Activated naive CD8-positive, alpha-beta T cell (primary cell): ENCODE measurements at regions not wholly inside any gene's neighbourhood (a gene's known extent, or its start where the extent isn't known, plus 50 kb on each side); places are given as distances from the start of the nearest gene placed in this dataset.

Source experiments
- H3K27ac Mint-ChIP-seq: one replicate; pipeline ENCODE4 v1.8.0; 2021; ENCODE audit warnings: mixed read lengths
- H3K27me3 Mint-ChIP-seq: one replicate; pipeline ENCODE4 v1.8.0; 2021; ENCODE audit warnings: mixed read lengths
- H3K36me3 Mint-ChIP-seq: one replicate; pipeline ENCODE4 v1.8.0; 2021; ENCODE audit warnings: mixed read lengths
- H3K4me1 Mint-ChIP-seq: one replicate; pipeline ENCODE4 v1.8.0; 2021; ENCODE audit warnings: low read depth, mixed read lengths
- H3K4me3 Mint-ChIP-seq: one replicate; pipeline ENCODE4 v1.8.0; 2021; ENCODE audit warnings: mild to moderate bottlenecking, mixed read lengths
- H3K9me3 Mint-ChIP-seq: one replicate; pipeline ENCODE4 v1.8.0; 2021; ENCODE audit warnings: low read depth, mixed read lengths

GRCh38 chr15:68508485-68509189 is 70.2 kb upstream of the CORO2B start:
- H3K36me3 Mint-ChIP-seq: no peaks in the 10 kb centered on the region
- peaks cover 6% of the 10 kb centered on the region for H3K9me3 Mint-ChIP-seq
- peaks cover 4% of the 10 kb centered on the region for H3K4me1 Mint-ChIP-seq
- H3K4me3 Mint-ChIP-seq: no peak overlapping the region
- H3K27me3 Mint-ChIP-seq: peaks cover 13% of the 10 kb centered on the region
- H3K27ac Mint-ChIP-seq: no peak overlapping the region

DNA sequence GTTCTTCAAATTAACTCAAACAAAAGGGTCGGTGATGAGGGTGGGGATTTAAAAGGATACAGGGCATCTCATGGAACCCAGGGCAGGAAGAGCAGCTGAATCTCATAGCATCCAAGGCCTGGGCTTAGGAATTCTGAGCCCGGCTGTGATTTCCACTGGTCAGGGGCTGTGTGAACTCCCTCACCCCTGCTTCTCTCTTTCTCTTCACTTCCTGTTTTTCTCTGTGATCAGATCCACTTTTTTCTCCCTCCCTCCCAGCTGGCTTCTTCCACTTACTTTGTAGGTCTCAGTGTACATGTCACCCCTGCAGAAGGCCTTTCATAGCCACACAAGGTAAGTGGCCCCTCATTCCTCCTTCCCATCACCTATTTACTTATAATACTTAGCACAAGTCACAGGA is 68.2 kb upstream of the CORO2B start:
- H3K36me3 Mint-ChIP-seq: no peaks in the 10 kb centered on the region
- H3K27me3 Mint-ChIP-seq: peaks cover 13% of the 10 kb centered on the region
- no peak overlapping the region for H3K4me3 Mint-ChIP-seq
- no peak overlapping the region for H3K27ac Mint-ChIP-seq
- H3K9me3 Mint-ChIP-seq: peaks cover 8% of the 10 kb centered on the region
- H3K4me1 Mint-ChIP-seq: no peaks in the 10 kb centered on the region

GRCh38 chr15:68511073-68511991 is 67.5 kb upstream of the CORO2B start:
- Mint-ChIP-seq H3K4me1 (no peaks in the 10 kb centered on the region), H3K4me3 (no peak overlapping the region), H3K27ac (no peak overlapping the region), H3K36me3 (no peaks in the 10 kb centered on the region), H3K27me3 (peaks cover 13% of the 10 kb centered on the region), H3K9me3 (peaks cover 8% of the 10 kb centered on the region)

DNA sequence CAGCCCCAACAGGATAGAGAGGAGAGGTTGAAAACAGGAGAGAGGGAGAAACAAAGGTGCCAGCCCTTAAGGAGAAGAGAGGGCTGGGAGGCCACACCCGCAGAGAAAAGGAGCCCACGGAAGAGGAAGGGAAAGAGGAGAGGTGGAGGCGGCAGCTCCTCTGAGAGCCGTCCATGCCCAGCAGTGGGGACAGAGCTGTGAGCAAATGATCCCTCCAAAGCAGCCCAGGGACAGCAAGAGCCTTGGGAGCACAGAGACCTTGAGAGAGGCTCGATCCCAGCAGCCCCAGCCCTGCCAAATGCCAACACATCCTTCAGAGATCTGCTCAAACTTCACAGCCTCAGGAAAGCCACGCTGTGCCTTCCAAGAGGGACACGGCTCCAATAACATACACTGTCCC is 66.7 kb upstream of the CORO2B start:
- no peaks in the 10 kb centered on the region for H3K4me1 Mint-ChIP-seq
- H3K4me3 Mint-ChIP-seq: no peak overlapping the region
- peaks cover 8% of the 10 kb centered on the region for H3K9me3 Mint-ChIP-seq
- H3K27ac Mint-ChIP-seq: no peak overlapping the region
- peaks cover 9% of the 10 kb centered on the region for H3K27me3 Mint-ChIP-seq
- no peaks in the 10 kb centered on the region for H3K36me3 Mint-ChIP-seq

DNA sequence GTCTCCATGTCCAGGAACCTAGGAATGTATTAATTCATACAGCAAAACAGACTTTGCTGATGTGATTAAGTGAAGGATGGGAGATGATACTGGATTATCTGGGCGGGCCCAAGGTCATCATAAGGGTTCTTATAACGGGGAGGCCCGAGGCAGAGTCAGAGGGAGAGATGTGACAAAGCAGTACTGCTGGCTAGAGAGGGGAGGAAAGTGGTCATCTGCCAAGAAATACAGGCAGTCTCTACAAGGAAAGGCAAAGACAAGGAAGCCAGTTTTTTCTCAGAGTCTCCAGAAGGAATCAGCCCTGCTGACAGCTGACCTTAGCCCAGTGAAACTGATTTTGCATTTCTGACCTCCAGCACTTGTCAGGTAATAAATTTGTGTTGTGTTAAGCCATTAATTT is 66.2 kb upstream of the CORO2B start:
- H3K9me3 Mint-ChIP-seq: peaks cover 8% of the 10 kb centered on the region
- H3K36me3 Mint-ChIP-seq: no peaks in the 10 kb centered on the region
- no peak overlapping the region for H3K4me3 Mint-ChIP-seq
- H3K27me3 Mint-ChIP-seq: peaks cover 9% of the 10 kb centered on the region
- no peaks in the 10 kb centered on the region for H3K4me1 Mint-ChIP-seq
- no peak overlapping the region for H3K27ac Mint-ChIP-seq

DNA sequence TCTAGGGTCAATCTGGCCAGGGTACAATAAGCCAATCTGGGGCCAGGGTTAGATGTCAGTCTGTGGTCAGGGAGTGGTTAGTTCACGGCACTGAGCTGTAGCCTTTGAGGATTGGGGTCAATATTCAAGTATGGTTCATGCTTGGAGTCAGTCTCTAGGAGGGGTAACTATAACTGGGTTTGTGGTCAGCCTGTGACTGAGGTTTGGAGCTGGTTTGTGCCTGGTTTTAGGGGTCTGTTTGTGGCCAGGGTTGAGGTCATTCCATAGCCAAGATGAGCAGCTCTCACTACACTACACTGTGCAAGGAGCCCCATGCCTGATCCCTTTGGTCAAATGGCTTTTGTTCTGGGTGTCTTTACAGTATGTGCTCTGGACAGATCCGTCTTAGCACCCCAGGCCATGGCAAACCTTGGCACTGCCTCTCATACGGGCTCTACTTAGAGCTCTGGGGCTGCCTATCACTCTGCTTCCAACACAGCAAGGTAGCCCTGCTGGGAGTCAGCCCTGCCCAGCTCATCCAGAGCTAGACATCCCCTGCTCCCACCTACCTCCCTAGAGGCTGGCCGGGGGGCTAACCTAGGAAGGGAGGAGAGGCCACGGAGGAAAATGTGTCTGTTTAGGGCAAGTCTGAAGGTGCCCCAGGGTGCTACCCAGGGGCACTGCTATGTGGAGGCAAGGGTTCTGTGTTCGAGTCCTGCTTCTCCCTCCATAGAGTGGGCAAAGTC is 63.3 kb upstream of the CORO2B start:
- Mint-ChIP-seq H3K4me1 (no peaks in the 10 kb centered on the region), H3K9me3 (peaks cover 8% of the 10 kb centered on the region), H3K27me3 (peaks cover 4% of the 10 kb centered on the region), H3K4me3 (no peak overlapping the region), H3K36me3 (no peaks in the 10 kb centered on the region), H3K27ac (no peak overlapping the region)

- Mint-ChIP-seq H3K36me3 (no peaks in the 10 kb centered on the region), H3K4me3 (no peak overlapping the region), H3K9me3 (peaks cover 8% of the 10 kb centered on the region), H3K27me3 (no peaks in the 10 kb centered on the region), H3K4me1 (no peaks in the 10 kb centered on the region), H3K27ac (no peak overlapping the region)
Measured at GRCh38 chr15:68517285-68517761, 61.5 kb upstream of the CORO2B start.

- H3K4me1 Mint-ChIP-seq: no peaks in the 10 kb centered on the region
- H3K4me3 Mint-ChIP-seq: no peak overlapping the region
- H3K27me3 Mint-ChIP-seq: peaks cover 3% of the 10 kb centered on the region
- H3K9me3 Mint-ChIP-seq: peaks cover 8% of the 10 kb centered on the region
- H3K27ac Mint-ChIP-seq: no peak overlapping the region
- no peaks in the 10 kb centered on the region for H3K36me3 Mint-ChIP-seq
Measured at GRCh38 chr15:68518046-68518445, 60.7 kb upstream of the CORO2B start.

DNA sequence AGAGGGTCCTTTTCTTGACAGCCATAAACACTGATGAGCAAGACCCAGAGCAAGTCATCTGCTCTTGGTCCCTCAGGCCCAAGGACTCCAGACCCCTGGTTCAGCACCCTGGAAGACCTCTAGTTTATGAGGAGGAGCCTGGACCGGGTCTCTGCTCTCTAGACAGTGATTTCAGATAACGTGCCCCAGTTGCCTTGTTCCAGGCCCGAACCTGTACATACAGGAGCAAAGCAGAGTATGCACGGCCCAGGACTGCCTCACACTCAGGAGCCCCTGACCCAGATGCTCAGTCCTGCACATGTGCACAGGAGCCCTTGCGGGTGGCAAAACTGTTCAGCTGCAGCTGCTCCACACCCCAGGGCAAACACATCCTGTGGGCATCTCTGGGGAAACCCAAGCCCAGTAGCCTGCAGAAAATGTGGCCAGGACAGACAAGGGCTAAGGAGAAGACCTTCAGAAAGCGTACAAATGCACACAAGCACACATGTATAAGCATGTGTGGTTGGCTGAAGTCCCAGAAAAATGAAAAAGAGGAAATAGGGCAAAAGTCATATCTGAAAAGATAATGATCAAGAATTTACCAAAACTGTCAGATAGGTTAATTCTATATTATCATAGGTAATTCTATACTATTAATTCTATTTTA is 59.9 kb upstream of the CORO2B start:
- Mint-ChIP-seq H3K9me3 (no peaks in the 10 kb centered on the region), H3K27ac (no peak overlapping the region), H3K36me3 (no peaks in the 10 kb centered on the region), H3K27me3 (peaks cover 7% of the 10 kb centered on the region), H3K4me1 (no peaks in the 10 kb centered on the region), H3K4me3 (no peak overlapping the region)

- Mint-ChIP-seq H3K27me3 (peaks cover 7% of the 10 kb centered on the region), H3K36me3 (no peaks in the 10 kb centered on the region), H3K4me3 (no peak overlapping the region), H3K4me1 (peaks cover 16% of the 10 kb centered on the region), H3K9me3 (no peaks in the 10 kb centered on the region), H3K27ac (no peak overlapping the region)
Measured at GRCh38 chr15:68524753-68525584, 53.8 kb upstream of the CORO2B start.

- H3K36me3 Mint-ChIP-seq: peaks cover 1% of the 10 kb centered on the region
- peaks cover 7% of the 10 kb centered on the region for H3K27me3 Mint-ChIP-seq
- H3K9me3 Mint-ChIP-seq: peaks cover 3% of the 10 kb centered on the region
- H3K4me1 Mint-ChIP-seq: peaks cover 16% of the 10 kb centered on the region
- no peak overlapping the region for H3K27ac Mint-ChIP-seq
- no peak overlapping the region for H3K4me3 Mint-ChIP-seq
Measured at GRCh38 chr15:68525815-68526214, 53.0 kb upstream of the CORO2B start.

- Mint-ChIP-seq H3K27ac (no peak overlapping the region), H3K9me3 (peaks cover 5% of the 10 kb centered on the region), H3K27me3 (peaks cover 7% of the 10 kb centered on the region), H3K4me1 (peaks cover 16% of the 10 kb centered on the region), H3K36me3 (peaks cover 3% of the 10 kb centered on the region), H3K4me3 (no peak overlapping the region)
Measured at GRCh38 chr15:68526269-68526668, 52.5 kb upstream of the CORO2B start.

- peaks cover 7% of the 10 kb centered on the region for H3K27me3 Mint-ChIP-seq
- no peak overlapping the region for H3K27ac Mint-ChIP-seq
- peaks cover 5% of the 10 kb centered on the region for H3K9me3 Mint-ChIP-seq
- H3K36me3 Mint-ChIP-seq: peaks cover 3% of the 10 kb centered on the region
- H3K4me3 Mint-ChIP-seq: no peak overlapping the region
- H3K4me1 Mint-ChIP-seq: peaks cover 16% of the 10 kb centered on the region
Measured at GRCh38 chr15:68526784-68527183, 52.0 kb upstream of the CORO2B start.
